ENCODE measurements at regions not wholly inside any gene's neighbourhood (a gene's known extent, or its start where the extent isn't known, plus 50 kb on each side); places are given as distances from the start of the nearest gene placed in this dataset.

DNA sequence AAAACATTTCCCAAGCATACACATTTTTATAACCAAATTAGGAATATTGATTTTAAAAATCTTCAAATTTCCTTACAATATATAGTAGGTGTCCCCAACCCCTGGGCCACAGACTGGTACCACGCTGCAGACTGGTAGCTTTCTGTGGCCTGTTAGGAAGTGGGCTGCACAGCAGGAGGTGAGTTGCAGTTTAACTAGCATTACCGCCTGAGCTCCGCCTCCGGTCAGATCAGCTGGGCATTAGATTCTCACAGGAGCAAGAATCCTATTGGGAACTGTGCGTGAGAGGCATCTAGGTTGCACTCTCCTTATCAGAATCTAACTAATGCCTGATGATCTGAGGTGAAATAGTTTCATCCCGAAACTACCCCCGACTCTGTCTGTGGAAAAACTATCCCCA, 62.1 kb downstream of the ZWINT start:
- no peak overlapping the region for H3K27ac ChIP-seq
- no peak overlapping the region for H3K4me3 ChIP-seq
- no peaks in the 10 kb centered on the region for H3K9me3 ChIP-seq (ENCODE audit: low read depth)
- H3F3A ChIP-seq (ENCODE audit: low read depth) = no peaks in the 10 kb centered on the region
- no peaks in the 10 kb centered on the region for H3K27me3 Mint-ChIP-seq (ENCODE audit: insufficient read depth, low read depth)
- H2AFZ ChIP-seq (replicated peaks) = no peak overlapping the region
- no peak for TF ChIP-seq EZH2phosphoT487 (IDR thresholded peaks at IDR 0.05)
- TF ChIP-seq EZH2 (IDR thresholded peaks at IDR 0.05) = no peak
- TF ChIP-seq, protein P1, sequence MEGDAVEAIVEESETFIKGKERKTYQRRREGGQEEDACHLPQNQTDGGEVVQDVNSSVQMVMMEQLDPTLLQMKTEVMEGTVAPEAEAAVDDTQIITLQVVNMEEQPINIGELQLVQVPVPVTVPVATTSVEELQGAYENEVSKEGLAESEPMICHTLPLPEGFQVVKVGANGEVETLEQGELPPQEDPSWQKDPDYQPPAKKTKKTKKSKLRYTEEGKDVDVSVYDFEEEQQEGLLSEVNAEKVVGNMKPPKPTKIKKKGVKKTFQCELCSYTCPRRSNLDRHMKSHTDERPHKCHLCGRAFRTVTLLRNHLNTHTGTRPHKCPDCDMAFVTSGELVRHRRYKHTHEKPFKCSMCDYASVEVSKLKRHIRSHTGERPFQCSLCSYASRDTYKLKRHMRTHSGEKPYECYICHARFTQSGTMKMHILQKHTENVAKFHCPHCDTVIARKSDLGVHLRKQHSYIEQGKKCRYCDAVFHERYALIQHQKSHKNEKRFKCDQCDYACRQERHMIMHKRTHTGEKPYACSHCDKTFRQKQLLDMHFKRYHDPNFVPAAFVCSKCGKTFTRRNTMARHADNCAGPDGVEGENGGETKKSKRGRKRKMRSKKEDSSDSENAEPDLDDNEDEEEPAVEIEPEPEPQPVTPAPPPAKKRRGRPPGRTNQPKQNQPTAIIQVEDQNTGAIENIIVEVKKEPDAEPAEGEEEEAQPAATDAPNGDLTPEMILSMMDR (IDR thresholded peaks at IDR 0.05) = no peak
- no peak overlapping the region for H3K4me2 ChIP-seq
- H3K4me1 ChIP-seq = no peaks in the 10 kb centered on the region
- no peaks in the 10 kb centered on the region for H3K9me3 Mint-ChIP-seq
- H4K20me1 ChIP-seq (ENCODE audit: low read depth) = no peaks in the 10 kb centered on the region
- peak; percentile 55 for DNase-seq (ENCODE audit: low spot score)
- no peak overlapping the region for H3K9ac ChIP-seq
- no peaks in the 10 kb centered on the region for H3K36me3 Mint-ChIP-seq
- no peak overlapping the region for H3K27ac Mint-ChIP-seq
- no peaks in the 10 kb centered on the region for H3K27me3 ChIP-seq
- no peaks in the 10 kb centered on the region for H3K79me2 ChIP-seq (ENCODE audit: low read depth)
- H3K36me3 ChIP-seq = no peaks in the 10 kb centered on the region
- no peaks in the 10 kb centered on the region for H3K4me1 Mint-ChIP-seq
- H3K4me3 Mint-ChIP-seq = no peak overlapping the region

- Histone ChIP-seq H3K4me2 (no peak overlapping the region), H2AFZ (replicated peaks) (no peak overlapping the region), H3K9ac (no peak overlapping the region), H3K4me3 (no peak overlapping the region), H3K79me2 (ENCODE audit: low read depth) (no peaks in the 10 kb centered on the region), H3K27ac (no peak overlapping the region), H3F3A (ENCODE audit: low read depth) (no peaks in the 10 kb centered on the region), H3K9me3 (ENCODE audit: low read depth) (no peaks in the 10 kb centered on the region), H3K4me1 (no peaks in the 10 kb centered on the region), H4K20me1 (ENCODE audit: low read depth) (no peaks in the 10 kb centered on the region), H3K36me3 (no peaks in the 10 kb centered on the region), H3K27me3 (no peaks in the 10 kb centered on the region)
- DNase-seq (ENCODE audit: low spot score) = no peak
- Mint-ChIP-seq H3K4me1 (no peaks in the 10 kb centered on the region), H3K36me3 (no peaks in the 10 kb centered on the region), H3K27ac (no peak overlapping the region), H3K27me3 (ENCODE audit: insufficient read depth, low read depth) (no peaks in the 10 kb centered on the region), H3K9me3 (no peaks in the 10 kb centered on the region), H3K4me3 (no peak overlapping the region)
- TF ChIP-seq EZH2phosphoT487 (IDR thresholded peaks at IDR 0.05) = no peak
- no peak for TF ChIP-seq EZH2 (IDR thresholded peaks at IDR 0.05)
- TF ChIP-seq, protein P1 (IDR thresholded peaks at IDR 0.05) = no peak
Measured at GRCh38 chr10:56296618-56297017, 64.4 kb downstream of the ZWINT start.

- no peaks in the 10 kb centered on the region for H3K27me3 Mint-ChIP-seq (ENCODE audit: insufficient read depth, low read depth)
- no peaks in the 10 kb centered on the region for H3K9me3 ChIP-seq (ENCODE audit: low read depth)
- H3K4me1 ChIP-seq = no peaks in the 10 kb centered on the region
- no peaks in the 10 kb centered on the region for H3F3A ChIP-seq (ENCODE audit: low read depth)
- no peak for DNase-seq (ENCODE audit: low spot score)
- H3K27ac ChIP-seq = no peak overlapping the region
- H3K79me2 ChIP-seq (ENCODE audit: low read depth) = no peaks in the 10 kb centered on the region
- H3K27me3 ChIP-seq = no peaks in the 10 kb centered on the region
- no peak overlapping the region for H2AFZ ChIP-seq (replicated peaks)
- no peak overlapping the region for H3K4me3 Mint-ChIP-seq
- TF ChIP-seq, protein P1 (IDR thresholded peaks at IDR 0.05) = no peak
- TF ChIP-seq EZH2 (IDR thresholded peaks at IDR 0.05) (no peak), EZH2phosphoT487 (IDR thresholded peaks at IDR 0.05) (no peak)
- peaks cover 2% of the 10 kb centered on the region for H3K9me3 Mint-ChIP-seq
- H3K4me3 ChIP-seq = no peak overlapping the region
- no peak overlapping the region for H3K9ac ChIP-seq
- H3K4me2 ChIP-seq = no peak overlapping the region
- no peaks in the 10 kb centered on the region for H3K4me1 Mint-ChIP-seq
- no peaks in the 10 kb centered on the region for H3K36me3 Mint-ChIP-seq
- no peaks in the 10 kb centered on the region for H3K36me3 ChIP-seq
- no peak overlapping the region for H3K27ac Mint-ChIP-seq
- no peaks in the 10 kb centered on the region for H4K20me1 ChIP-seq (ENCODE audit: low read depth)
Measured at GRCh38 chr10:56288403-56288802, 72.7 kb downstream of the ZWINT start.

Data from neural progenitor cell (in vitro differentiated cells).